ENCODE measurements at regions not wholly inside any gene's neighbourhood (a gene's known extent, or its start where the extent isn't known, plus 50 kb on each side); places are given as distances from the start of the nearest gene placed in this dataset.

- Histone ChIP-seq H3K27me3 (no peaks in the 10 kb centered on the region), H3K4me1 (peaks cover 0 to 12% (median 11%) of the 10 kb centered on the region in 3 donors), H3K4me3 (no peak overlapping the region), H3K9me3 (no peaks in the 10 kb centered on the region), H3K27ac (no peak overlapping the region), H3K36me3 (no peaks in the 10 kb centered on the region)
- 88 to 94% methylated on average over 7 to 10 of the region's 10 CpGs for WGBS, 2 donors
- no peak for DNase-seq
- intact Hi-C loops (cut with DNase I) = no loop called here
- TF ChIP-seq POLR2A (IDR thresholded peaks at IDR 0.05) (no peak), CTCF (IDR thresholded peaks at IDR 0.05) (no peak)
Observed at GRCh38 chr2:19653509-19653908, 248.3 kb downstream of the TTC32 start.

GRCh38 chr2:19652811-19653210 is 249.0 kb downstream of the TTC32 start:
- H3K27ac ChIP-seq = no peak overlapping the region
- no peak for DNase-seq
- WGBS, 2 donors = 56 to 75% methylated on average over 1 of the region's 1 CpG

GRCh38 chr2:19651466-19651865 is 250.3 kb downstream of the TTC32 start:
- Histone ChIP-seq H3K36me3 (no peaks in the 10 kb centered on the region), H3K4me1 (peaks cover 0 to 13% (median 13%) of the 10 kb centered on the region in 3 donors), H3K4me3 (no peak overlapping the region), H3K27ac (no peak overlapping the region), H3K27me3 (no peaks in the 10 kb centered on the region), H3K9me3 (no peaks in the 10 kb centered on the region)
- 50 to 56% methylated on average over 2 to 4 of the region's 4 CpGs for WGBS, 2 donors
- no peak for DNase-seq
- TF ChIP-seq CTCF (IDR thresholded peaks at IDR 0.05) (no peak), POLR2A (IDR thresholded peaks at IDR 0.05) (no peak)
- intact Hi-C loops (cut with DNase I) = no loop called here

More at GRCh38 chr2:19652811-19653210, 249.0 kb downstream of the TTC32 start:
- Histone ChIP-seq H3K4me1 (peaks cover 0 to 13% (median 13%) of the 10 kb centered on the region in 3 donors), H3K4me3 (no peak overlapping the region), H3K36me3 (no peaks in the 10 kb centered on the region), H3K27me3 (no peaks in the 10 kb centered on the region), H3K9me3 (no peaks in the 10 kb centered on the region)
- no peak for TF ChIP-seq POLR2A (IDR thresholded peaks at IDR 0.05)
- no peak for TF ChIP-seq CTCF (IDR thresholded peaks at IDR 0.05)
- intact Hi-C loops (cut with DNase I) = no loop called here

- peak overlapping the region in 2 of 4 donors; percentile 35 to 65 for H3K27ac ChIP-seq
- no peak for DNase-seq
- 49% methylated on average over 8 of the region's 8 CpGs for WGBS, 2 donors
Observed at GRCh38 chr2:19649785-19650380, 251.9 kb downstream of the TTC32 start.

GRCh38 chr2:19649142-19649541 is 252.6 kb downstream of the TTC32 start:
- Histone ChIP-seq H3K27me3 (no peaks in the 10 kb centered on the region), H3K4me1 (peaks cover 0 to 13% (median 13%) of the 10 kb centered on the region in 3 donors), H3K4me3 (no peak overlapping the region), H3K36me3 (no peaks in the 10 kb centered on the region), H3K27ac (peak overlapping the region in 2 of 4 donors; percentile 32 to 59), H3K9me3 (no peaks in the 10 kb centered on the region)
- DNase-seq = no peak
- intact Hi-C loops (cut with DNase I) = no loop called here
- 89 to 90% methylated on average over 1 of the region's 1 CpG for WGBS, 2 donors
- TF ChIP-seq POLR2A (IDR thresholded peaks at IDR 0.05) (no peak), CTCF (IDR thresholded peaks at IDR 0.05) (no peak)

More at GRCh38 chr2:19649785-19650380, 251.9 kb downstream of the TTC32 start:
- no peaks in the 10 kb centered on the region for H3K9me3 ChIP-seq
- no peaks in the 10 kb centered on the region for H3K27me3 ChIP-seq
- no peaks in the 10 kb centered on the region for H3K36me3 ChIP-seq
- TF ChIP-seq POLR2A (IDR thresholded peaks at IDR 0.05) (no peak), CTCF (IDR thresholded peaks at IDR 0.05) (no peak)
- intact Hi-C loops (cut with DNase I) = no loop called here
- H3K4me1 ChIP-seq = peaks cover 0 to 13% (median 13%) of the 10 kb centered on the region in 3 donors
- no peak overlapping the region for H3K4me3 ChIP-seq

Data from esophagus squamous epithelium (tissue), 5 donors.